H9 (cell line): ENCODE measurements at regions not wholly inside any gene's neighbourhood (a gene's known extent, or its start where the extent isn't known, plus 50 kb on each side); places are given as distances from the start of the nearest gene placed in this dataset.

ENCODE experiments used
- DNase-seq: peaks from one replicate; pipeline ENCODE4 v3.0.0-alpha.2; 2017
- H2AFZ ChIP-seq: one replicate; pipeline ENCODE4 v1.6.1; 2013; ENCODE audit warnings: mild to moderate bottlenecking, low read length, control low read depth, moderate library complexity
- H2AK5ac ChIP-seq: 2 replicates; pipeline ENCODE4 v1.6.1; 2013; ENCODE audit warnings: low read length, control low read depth, mixed read lengths; ENCODE audit not compliant: insufficient read length
- H2BK120ac ChIP-seq: one replicate; pipeline ENCODE4 v1.6.1; 2013; ENCODE audit warnings: low read depth, mild to moderate bottlenecking, low read length, control low read depth, inconsistent platforms; ENCODE audit not compliant: poor library complexity, severe bottlenecking
- H2BK12ac ChIP-seq: 2 replicates; pipeline ENCODE4 v1.6.1; 2013; ENCODE audit warnings: low read length, control low read depth, mixed read lengths, low read depth; ENCODE audit not compliant: insufficient read length
- H2BK15ac ChIP-seq: 2 replicates; pipeline ENCODE4 v1.6.1; 2013; ENCODE audit warnings: low read depth, low read length, control low read depth
- H2BK20ac ChIP-seq: one replicate; pipeline ENCODE4 v1.6.1; 2013; ENCODE audit warnings: low read depth, mild to moderate bottlenecking, low read length, control low read depth, inconsistent platforms; ENCODE audit not compliant: poor library complexity, severe bottlenecking
- H2BK5ac ChIP-seq: 2 replicates; pipeline ENCODE4 v1.6.1; 2013; ENCODE audit warnings: low read length, control low read depth, mixed read lengths; ENCODE audit not compliant: insufficient read length
- H3K14ac ChIP-seq: 2 replicates; pipeline ENCODE4 v1.6.1; 2013; ENCODE audit warnings: low read length, control low read depth; ENCODE audit not compliant: insufficient read depth
- H3K18ac ChIP-seq: 2 replicates; pipeline ENCODE4 v1.6.1; 2013; ENCODE audit warnings: low read depth, mild to moderate bottlenecking, mixed read lengths, low read length, control low read depth; ENCODE audit not compliant: insufficient read length
- H3K23ac ChIP-seq: 2 replicates; pipeline ENCODE4 v1.6.1; 2013; ENCODE audit warnings: low read length, control low read depth, mixed read lengths, low read depth; ENCODE audit not compliant: insufficient read length
- H3K23me2 ChIP-seq: 2 replicates; pipeline ENCODE4 v1.6.1; 2013; ENCODE audit warnings: low read depth, mild to moderate bottlenecking, mixed read lengths, low read length, control low read depth; ENCODE audit not compliant: insufficient read length, poor library complexity, severe bottlenecking
- H3K27ac ChIP-seq: 2 replicates; pipeline ENCODE4 v1.5.1; 2013; ENCODE audit warnings: low read length, control low read depth, mixed read lengths, low read depth; ENCODE audit not compliant: insufficient read length
- H3K27me3 ChIP-seq: 2 replicates; pipeline ENCODE4 v1.6.1; 2013; ENCODE audit warnings: low read length, control low read depth, inconsistent platforms; ENCODE audit not compliant: insufficient read depth
- H3K4ac ChIP-seq: 2 replicates; pipeline ENCODE4 v1.6.1; 2013; ENCODE audit warnings: low read depth, mild to moderate bottlenecking, control low read depth, inconsistent platforms, low read length, moderate library complexity
- H3K4me1 ChIP-seq: 2 replicates; pipeline ENCODE4 v1.6.1; 2013; ENCODE audit warnings: low read length, control low read depth, inconsistent platforms; ENCODE audit not compliant: insufficient read depth
- H3K4me2 ChIP-seq: 2 replicates; pipeline ENCODE4 v1.6.1; 2013; ENCODE audit warnings: low read length, control low read depth, mixed read lengths; ENCODE audit not compliant: insufficient read length, insufficient read depth
- H3K56ac ChIP-seq: 2 replicates; pipeline ENCODE4 v1.6.1; 2013; ENCODE audit warnings: low read depth, mild to moderate bottlenecking, mixed read lengths, low read length, control low read depth; ENCODE audit not compliant: insufficient read length
- H3K79me1 ChIP-seq: 2 replicates; pipeline ENCODE4 v1.6.1; 2013; ENCODE audit warnings: low read depth, mild to moderate bottlenecking, moderate library complexity, low read length, control low read depth, inconsistent platforms; ENCODE audit not compliant: insufficient read depth, poor library complexity, severe bottlenecking
- H3K79me2 ChIP-seq: 2 replicates; pipeline ENCODE4 v1.6.1; 2013; ENCODE audit warnings: low read length, control low read depth, inconsistent platforms; ENCODE audit not compliant: insufficient read depth
- H3K9ac ChIP-seq: 2 replicates; pipeline ENCODE4 v1.6.1; 2013; ENCODE audit warnings: low read length, control low read depth, mixed read lengths; ENCODE audit not compliant: insufficient read length; ENCODE audit errors: extremely low read depth
- H3K9me3 ChIP-seq: one replicate; pipeline ENCODE4 v1.6.1; 2013; ENCODE audit warnings: low read depth, low read length, inconsistent platforms; ENCODE audit not compliant: control insufficient read depth
- H3T11ph ChIP-seq: one replicate; pipeline ENCODE4 v1.6.1; 2013; ENCODE audit warnings: mild to moderate bottlenecking, low read length, control low read depth, inconsistent platforms
- H4K20me1 ChIP-seq: one replicate; pipeline ENCODE4 v1.6.1; 2013; ENCODE audit not compliant: control insufficient read depth, insufficient read length, insufficient read depth
- H4K5ac ChIP-seq: 2 replicates; pipeline ENCODE4 v1.6.1; 2013; ENCODE audit warnings: low read depth, mild to moderate bottlenecking, mixed read lengths, low read length, control low read depth; ENCODE audit not compliant: insufficient read length
- H4K8ac ChIP-seq: replicated peaks from 2 replicates; pipeline ENCODE4 v1.6.1; 2013; ENCODE audit warnings: low read length, control low read depth, mixed read lengths, low read depth; ENCODE audit not compliant: insufficient read length
- H4K91ac ChIP-seq: 2 replicates; pipeline ENCODE4 v1.6.1; 2013; ENCODE audit warnings: low read depth, mild to moderate bottlenecking, moderate library complexity, mixed read lengths, low read length, control low read depth; ENCODE audit not compliant: insufficient read length
- H3K27ac Mint-ChIP-seq, 3 experiments: 2 replicates in 2 of 3; 3 replicates in 1 of 3; pipeline ENCODE4 v1.8.0; 2020 to 2021; ENCODE audit warnings: mixed read lengths in 3 of 3, mild to moderate bottlenecking in 1 of 3, moderate library complexity in 1 of 3
- H3K27me3 Mint-ChIP-seq: 2 replicates; pipeline ENCODE4 v1.8.0; 2021; ENCODE audit warnings: low read depth, mild to moderate bottlenecking, moderate library complexity, mixed read lengths
- H3K36me3 Mint-ChIP-seq, 3 experiments: 2 replicates in 2 of 3; 3 replicates in 1 of 3; pipeline ENCODE4 v1.8.0; 2020 to 2021; ENCODE audit warnings: low read depth in 3 of 3, mixed read lengths in 3 of 3; ENCODE audit not compliant: insufficient read depth in 1 of 3
- H3K4me1 Mint-ChIP-seq, 2 experiments: 2 replicates each; pipeline ENCODE4 v1.8.0; 2020; ENCODE audit warnings: mixed read lengths in 2 of 2
- H3K4me3 Mint-ChIP-seq, 2 experiments: 2 replicates in 1 of 2; 3 replicates in 1 of 2; pipeline ENCODE4 v1.8.0; 2020 to 2021; ENCODE audit warnings: mild to moderate bottlenecking in 2 of 2, mixed read lengths in 2 of 2, moderate library complexity in 1 of 2
- H3K9me3 Mint-ChIP-seq, 2 experiments: 2 replicates in 1 of 2; 3 replicates in 1 of 2; pipeline ENCODE4 v1.8.0; 2020; ENCODE audit warnings: mild to moderate bottlenecking in 2 of 2, mixed read lengths in 2 of 2, moderate library complexity in 1 of 2
- WGBS: extraction: QIAGEN DNeasy Blood & Tissue Kit; methylation state at CpG from one replicate; pipeline ENCODE4 v1.1.7; 2013; ENCODE audit warnings: missing lambda C conversion rate, low lambda C conversion rate, mixed read lengths; ENCODE audit not compliant: insufficient read length; ENCODE audit errors: extremely low coverage; 5-methylcytosine and 5-hydroxymethylcytosine counted together
- TF ChIP-seq, protein P1 (sequence below): fragments of 200-600 bp; sonication (generic); conservative IDR thresholded peaks from 3 replicates; pipeline ENCODE4 v1.8.0; 2021; ENCODE audit warnings: antibody characterized with exemption, mild to moderate bottlenecking

DNA sequence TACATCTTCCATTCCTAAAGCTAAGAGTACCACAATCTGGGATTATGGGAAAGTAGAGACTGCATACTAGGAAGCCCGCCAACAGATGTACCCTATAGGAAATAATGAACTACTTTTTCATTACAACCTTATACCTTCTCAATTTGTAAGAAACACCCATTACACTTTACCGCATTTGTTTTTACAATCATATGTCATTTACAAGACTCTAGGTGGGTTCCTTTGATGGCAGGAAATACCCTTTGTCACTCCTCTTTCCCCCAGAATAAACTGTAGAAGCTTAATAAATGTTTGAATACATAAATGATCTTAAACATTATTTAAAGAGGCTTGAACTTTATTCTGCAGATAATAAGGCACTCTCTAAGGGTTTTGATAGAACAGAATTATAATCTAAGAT is 150.1 kb upstream of the TGFBR2 start:
- H3K23ac ChIP-seq = no peak overlapping the region
- H2BK20ac ChIP-seq = no peak overlapping the region
- H3K9me3 Mint-ChIP-seq = peaks cover 4 to 12% of the 10 kb centered on the region in 2 experiments; a peak in 2 of 5 replicates
- H2AK5ac ChIP-seq = no peak overlapping the region
- DNase-seq = no peak
- 100% methylated on average over 1 of the region's 2 CpGs for WGBS
- H3K4ac ChIP-seq = no peak overlapping the region
- H3K4me1 Mint-ChIP-seq = peaks cover 0 to 7% of the 10 kb centered on the region in 2 experiments; a peak in 1 of 4 replicates
- TF ChIP-seq, protein P1, sequence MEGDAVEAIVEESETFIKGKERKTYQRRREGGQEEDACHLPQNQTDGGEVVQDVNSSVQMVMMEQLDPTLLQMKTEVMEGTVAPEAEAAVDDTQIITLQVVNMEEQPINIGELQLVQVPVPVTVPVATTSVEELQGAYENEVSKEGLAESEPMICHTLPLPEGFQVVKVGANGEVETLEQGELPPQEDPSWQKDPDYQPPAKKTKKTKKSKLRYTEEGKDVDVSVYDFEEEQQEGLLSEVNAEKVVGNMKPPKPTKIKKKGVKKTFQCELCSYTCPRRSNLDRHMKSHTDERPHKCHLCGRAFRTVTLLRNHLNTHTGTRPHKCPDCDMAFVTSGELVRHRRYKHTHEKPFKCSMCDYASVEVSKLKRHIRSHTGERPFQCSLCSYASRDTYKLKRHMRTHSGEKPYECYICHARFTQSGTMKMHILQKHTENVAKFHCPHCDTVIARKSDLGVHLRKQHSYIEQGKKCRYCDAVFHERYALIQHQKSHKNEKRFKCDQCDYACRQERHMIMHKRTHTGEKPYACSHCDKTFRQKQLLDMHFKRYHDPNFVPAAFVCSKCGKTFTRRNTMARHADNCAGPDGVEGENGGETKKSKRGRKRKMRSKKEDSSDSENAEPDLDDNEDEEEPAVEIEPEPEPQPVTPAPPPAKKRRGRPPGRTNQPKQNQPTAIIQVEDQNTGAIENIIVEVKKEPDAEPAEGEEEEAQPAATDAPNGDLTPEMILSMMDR = no peak
- no peak overlapping the region for H2BK5ac ChIP-seq
- no peak overlapping the region for H4K91ac ChIP-seq
- H4K20me1 ChIP-seq = no peaks in the 10 kb centered on the region
- peaks cover 0 to 7% (median 3%) of the 10 kb centered on the region in 3 experiments; a peak in 4 of 7 replicates for H3K36me3 Mint-ChIP-seq
- no peak overlapping the region for H3K14ac ChIP-seq
- no peak overlapping the region for H3T11ph ChIP-seq
- H3K56ac ChIP-seq = no peak overlapping the region
- H3K4me2 ChIP-seq = no peak overlapping the region
- H3K27ac Mint-ChIP-seq = no peak overlapping the region
- H4K5ac ChIP-seq = no peak overlapping the region
- no peaks in the 10 kb centered on the region for H3K23me2 ChIP-seq
- no peaks in the 10 kb centered on the region for H3K27me3 Mint-ChIP-seq
- H3K4me1 ChIP-seq = peaks cover 2% of the 10 kb centered on the region; the same call in 1 of the 2 replicates
- H2BK12ac ChIP-seq = no peak overlapping the region
- H3K27ac ChIP-seq = no peak overlapping the region
- H3K9me3 ChIP-seq = no peaks in the 10 kb centered on the region
- no peak overlapping the region for H2BK120ac ChIP-seq
- no peak overlapping the region for H3K18ac ChIP-seq
- H3K27me3 ChIP-seq = no peaks in the 10 kb centered on the region
- no peak overlapping the region for H2BK15ac ChIP-seq
- no peak overlapping the region for H3K9ac ChIP-seq
- H3K79me1 ChIP-seq = no peaks in the 10 kb centered on the region
- no peak overlapping the region for H3K4me3 Mint-ChIP-seq
- no peak overlapping the region for H2AFZ ChIP-seq
- H3K79me2 ChIP-seq = no peaks in the 10 kb centered on the region
- no peak overlapping the region for H4K8ac ChIP-seq
